Motor neuron (in vitro differentiated cells): ENCODE measurements at regions not wholly inside any gene's neighbourhood (a gene's known extent, or its start where the extent isn't known, plus 50 kb on each side); places are given as distances from the start of the nearest gene placed in this dataset.

Source experiments
- ATAC-seq, 8 experiments: fragments of 200-7000 bp; cut with Tn5 transposase; replicated peaks in 6 of 8; 2 replicates each; pipeline ENCODE4 v1.8.0; 2021; ENCODE audit warnings: mild to moderate bottlenecking in 8 of 8, moderate library complexity in 8 of 8
- H3K27ac ChIP-seq, 2 donors: fragments of 250-450 bp; sonication (Bioruptor Pico); 2 replicates each; pipeline ENCODE4 v1.9.0; 2021; ENCODE audit warnings: antibody characterized with exemption in 2 of 2, mild to moderate bottlenecking in 2 of 2, moderate library complexity in 1 of 2
- H3K4me1 ChIP-seq, 2 donors: fragments of 250-450 bp; sonication (Bioruptor Pico); replicated peaks in 1 of 2; 2 replicates each; pipeline ENCODE4 v1.6.1; 2021; ENCODE audit warnings: antibody characterized with exemption in 2 of 2, mild to moderate bottlenecking in 2 of 2, moderate library complexity in 1 of 2
- H3K4me3 ChIP-seq, 5 donors: fragments of 250-450 bp; sonication (Bioruptor Pico); 2 replicates each; pipeline ENCODE4 v1.9.0; 2021; ENCODE audit warnings: antibody characterized with exemption in 5 of 5, mild to moderate bottlenecking in 5 of 5, moderate library complexity in 4 of 5
- WGBS, 10 experiments: fragments of 450-650 bp; shearing (Covaris generic); methylation state at CpG; one replicate each; pipeline ENCODE4 v1.0.0; 2022; 5-methylcytosine and 5-hydroxymethylcytosine counted together
- in situ Hi-C, 9 experiments: fragments of 400-800 bp; cut with MboI; loops; one replicate each; pipeline ENCODE4 v1.15.0; 2021; ENCODE audit warnings: low sequenced_read_pairs in 9 of 9, low pct_unique_long_range_greater_than_20kb in 2 of 9; ENCODE audit not compliant: unreplicated experiment in 9 of 9

DNA sequence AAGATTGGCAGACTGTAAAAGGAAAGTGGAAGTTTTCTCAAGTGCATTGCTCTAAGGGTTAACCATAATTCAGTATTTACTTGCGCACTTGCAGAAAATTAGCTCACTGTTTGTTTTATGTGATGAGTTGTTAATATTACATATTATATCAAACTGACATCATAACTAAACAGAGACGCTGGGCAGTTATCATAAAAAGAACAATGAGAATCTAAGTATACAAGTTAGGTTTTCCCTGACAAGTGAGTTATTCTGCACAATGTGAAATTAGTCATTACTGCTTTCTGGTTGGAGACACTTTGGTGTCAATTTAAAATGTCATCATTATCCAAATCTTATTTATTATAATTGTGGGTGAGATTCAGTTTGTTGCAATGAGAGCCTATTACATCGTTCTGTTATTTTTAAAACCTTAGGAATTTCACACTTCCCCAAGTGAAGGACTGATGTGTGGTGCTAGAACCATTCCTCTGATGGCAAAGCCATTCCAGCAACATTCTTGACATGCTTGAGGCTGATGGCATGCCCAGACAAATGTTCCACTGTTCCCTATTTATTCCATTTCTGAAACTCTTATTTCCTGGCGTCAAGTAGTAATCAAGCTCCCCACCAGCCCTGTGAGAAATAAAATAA, 90.1 kb upstream of the FLRT2 start:
- H3K4me3 ChIP-seq: no peak overlapping the region
- no peaks in the 10 kb centered on the region for H3K4me1 ChIP-seq
- 18 to 100% (median 83%) methylated on average over 2 to 4 of the region's 4 CpGs; no CpG with 5 or more reads in 1 of the 10 experiments for WGBS, 10 experiments
- in situ Hi-C loops: no loop called here
- no peak for ATAC-seq
- no peak overlapping the region for H3K27ac ChIP-seq

- H3K4me1 ChIP-seq: no peaks in the 10 kb centered on the region
- WGBS, 10 experiments: 45 to 100% (median 79%) methylated on average over 1 to 2 of the region's 2 CpGs
- no peak overlapping the region for H3K27ac ChIP-seq
- in situ Hi-C loops: no loop called here
- ATAC-seq: no peak
- H3K4me3 ChIP-seq: no peak overlapping the region
These were observed 87.9 kb upstream of the FLRT2 start for GRCh38 chr14:85441909-85442643.

DNA sequence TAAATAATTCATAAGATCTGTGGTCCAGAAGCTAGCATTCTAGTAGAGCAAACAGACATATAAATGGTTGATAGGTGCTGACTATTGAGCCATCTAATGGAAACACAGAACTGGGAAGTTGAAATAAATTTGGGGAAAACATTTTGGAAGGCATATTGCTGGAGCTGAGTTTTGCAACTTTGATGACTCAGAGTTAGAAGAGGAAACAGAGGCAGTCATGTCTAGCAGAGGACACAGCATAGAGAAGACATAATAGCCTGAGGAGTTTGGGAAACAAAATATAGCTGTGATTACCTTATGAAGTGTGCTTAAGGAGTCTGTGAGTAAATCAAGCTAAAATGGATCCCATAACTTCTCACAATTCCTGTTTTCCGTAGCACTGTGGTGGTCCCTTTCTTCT, 86.9 kb upstream of the FLRT2 start:
- in situ Hi-C loops: no loop called here
- Histone ChIP-seq H3K4me1 (no peaks in the 10 kb centered on the region), H3K4me3 (no peak overlapping the region), H3K27ac (no peak overlapping the region)
- ATAC-seq: peak in 1 of 8 experiments; percentile 32
- 89 to 100% (median 100%) methylated on average over 1 of the region's 1 CpG; no CpG with 5 or more reads in 3 of the 10 experiments for WGBS, 10 experiments

GRCh38 chr14:85444635-85445034, 85.3 kb upstream of the FLRT2 start:
- Histone ChIP-seq H3K27ac (no peak overlapping the region), H3K4me1 (no peaks in the 10 kb centered on the region), H3K4me3 (no peak overlapping the region)
- no peak for ATAC-seq
- WGBS, 10 experiments: 50 to 100% (median 76%) methylated on average over 1 to 3 of the region's 3 CpGs; no CpG with 5 or more reads in 3 of the 10 experiments
- in situ Hi-C loops: no loop called here

DNA sequence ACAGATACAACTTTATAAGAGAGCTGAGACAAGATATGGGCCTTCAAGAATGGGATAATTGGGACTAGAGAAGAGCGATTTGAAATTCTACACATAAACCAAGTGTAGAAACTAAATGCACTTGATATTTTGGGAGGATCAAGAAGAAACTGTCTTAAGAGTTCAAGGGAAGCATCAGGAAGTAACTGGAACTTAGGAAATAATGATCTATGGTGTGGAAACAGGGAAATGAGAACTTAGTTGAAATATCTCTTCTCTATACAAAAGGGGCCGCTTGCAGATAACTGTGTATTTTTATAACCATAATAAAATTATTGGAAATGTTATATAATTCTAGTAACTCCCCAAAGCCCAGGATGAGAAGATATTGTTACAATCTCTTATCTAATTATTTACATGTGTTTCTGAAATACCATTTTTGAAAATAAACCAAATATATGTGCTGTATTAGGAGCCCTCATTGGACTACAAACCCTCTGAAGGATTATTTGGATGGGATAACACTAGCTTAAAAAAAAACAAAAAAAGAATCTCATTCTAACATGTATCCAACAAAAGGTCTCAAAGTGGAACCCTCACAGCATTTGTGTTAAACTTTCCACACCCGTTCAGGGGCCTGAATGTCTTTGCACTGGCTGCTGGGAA, 84.7 kb upstream of the FLRT2 start:
- 62 to 100% (median 94%) methylated on average over 1 to 3 of the region's 3 CpGs for WGBS, 10 experiments
- Histone ChIP-seq H3K4me3 (no peak overlapping the region), H3K27ac (no peak overlapping the region), H3K4me1 (no peaks in the 10 kb centered on the region)
- in situ Hi-C loops: no loop called here
- ATAC-seq: no peak

- ATAC-seq: no peak
- Histone ChIP-seq H3K4me3 (no peak overlapping the region), H3K27ac (no peak overlapping the region), H3K4me1 (no peaks in the 10 kb centered on the region)
- in situ Hi-C loops: no loop called here
- 73 to 100% (median 91%) methylated on average over 1 to 2 of the region's 2 CpGs; no CpG with 5 or more reads in 1 of the 10 experiments for WGBS, 10 experiments
These were observed 82.1 kb upstream of the FLRT2 start for GRCh38 chr14:85447883-85448282.

- no peak for ATAC-seq
- Histone ChIP-seq H3K27ac (no peak overlapping the region), H3K4me3 (no peak overlapping the region), H3K4me1 (no peaks in the 10 kb centered on the region)
- in situ Hi-C loops: no loop called here
These were observed 78.5 kb upstream of the FLRT2 start for GRCh38 chr14:85451421-85451820.

- Histone ChIP-seq H3K4me1 (no peaks in the 10 kb centered on the region), H3K27ac (no peak overlapping the region), H3K4me3 (no peak overlapping the region)
- 6 to 93% (median 65%) methylated on average over 1 to 2 of the region's 2 CpGs for WGBS, 10 experiments
- in situ Hi-C loops: no loop called here
- no peak for ATAC-seq
These were observed 76.3 kb upstream of the FLRT2 start for GRCh38 chr14:85453401-85454225.

- in situ Hi-C loops: no loop called here
- WGBS, 10 experiments: 13 to 100% (median 76%) methylated on average over 1 to 3 of the region's 3 CpGs
- Histone ChIP-seq H3K4me1 (no peaks in the 10 kb centered on the region), H3K4me3 (no peak overlapping the region), H3K27ac (no peak overlapping the region)
- no peak for ATAC-seq
These were observed 75.6 kb upstream of the FLRT2 start for GRCh38 chr14:85454226-85454813.

GRCh38 chr14:85459361-85460000, 70.5 kb upstream of the FLRT2 start:
- H3K4me1 ChIP-seq: no peaks in the 10 kb centered on the region
- 67 to 100% (median 86%) methylated on average over 1 to 3 of the region's 3 CpGs for WGBS, 10 experiments
- H3K4me3 ChIP-seq: no peak overlapping the region
- no peak overlapping the region for H3K27ac ChIP-seq
- no peak for ATAC-seq
- in situ Hi-C loops: no loop called here

GRCh38 chr14:85461432-85462133, 68.4 kb upstream of the FLRT2 start:
- Histone ChIP-seq H3K27ac (no peak overlapping the region), H3K4me1 (no peaks in the 10 kb centered on the region), H3K4me3 (no peak overlapping the region)
- 77 to 100% (median 87%) methylated on average over 1 to 3 of the region's 3 CpGs for WGBS, 10 experiments
- ATAC-seq: no peak
- in situ Hi-C loops: no loop called here

GRCh38 chr14:85463512-85463911, 66.4 kb upstream of the FLRT2 start:
- peak in 2 of 8 experiments; percentile 32 to 50 for ATAC-seq
- H3K4me1 ChIP-seq: no peaks in the 10 kb centered on the region
- no peak overlapping the region for H3K4me3 ChIP-seq
- in situ Hi-C loops: no loop called here
- 25 to 82% (median 71%) methylated on average over 1 to 4 of the region's 4 CpGs; no CpG with 5 or more reads in 3 of the 10 experiments for WGBS, 10 experiments
- no peak overlapping the region for H3K27ac ChIP-seq
